ENCODE measurements at regions not wholly inside any gene's neighbourhood (a gene's known extent, or its start where the extent isn't known, plus 50 kb on each side); places are given as distances from the start of the nearest gene placed in this dataset.
A peak's percentile ranks its signal among the peaks of the same experiment; 100 is the strongest.

DNA sequence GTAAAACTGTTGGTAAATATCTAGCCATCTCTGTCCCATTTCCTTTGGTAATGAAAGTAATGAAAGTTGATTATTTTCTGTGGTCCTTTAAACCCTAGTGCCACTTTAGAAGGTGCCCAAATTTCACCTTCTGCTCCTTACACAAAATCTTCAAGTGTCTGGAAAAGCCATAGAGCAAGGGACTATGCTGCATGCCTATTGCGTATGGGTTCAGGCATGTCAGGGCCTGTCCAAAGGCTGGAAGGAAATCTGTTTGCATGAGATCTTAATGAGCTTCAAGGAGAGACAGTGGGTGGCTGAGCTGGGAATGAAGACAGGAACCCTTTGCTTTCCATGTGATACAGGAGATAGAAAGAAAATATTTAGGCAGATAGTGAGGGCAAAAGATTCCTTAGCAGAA lies 66.6 kb upstream of the CCN6 start:
- no peak for DNase-seq (ENCODE audit: low spot score)

DNA sequence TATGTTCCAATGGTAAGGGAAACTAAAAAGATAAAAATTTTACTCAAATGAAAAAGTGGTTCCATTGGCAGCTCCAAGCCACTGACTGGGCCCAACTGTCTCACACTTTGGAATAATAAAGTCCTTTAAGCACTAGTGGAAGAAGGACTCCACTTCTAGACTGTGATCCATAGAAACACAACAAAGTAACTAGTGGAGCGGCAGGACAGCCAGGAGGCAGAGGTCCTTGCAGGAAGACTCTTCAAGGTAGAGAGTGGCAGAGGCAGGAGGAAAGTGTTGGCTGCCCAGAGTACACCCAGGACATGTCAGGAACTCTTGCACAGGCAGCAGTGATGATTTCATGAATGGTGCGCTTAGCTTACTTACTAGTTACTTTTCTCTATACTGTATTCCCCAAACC lies 65.0 kb upstream of the CCN6 start:
- no peak for DNase-seq (ENCODE audit: low spot score)

GRCh38 chr6:111989743-111990142 lies 64.2 kb upstream of the CCN6 start:
- DNase-seq (ENCODE audit: low spot score) = no peak

- DNase-seq (ENCODE audit: low spot score) = no peak
Measured at GRCh38 chr6:111990214-111990613, 63.7 kb upstream of the CCN6 start.

DNA sequence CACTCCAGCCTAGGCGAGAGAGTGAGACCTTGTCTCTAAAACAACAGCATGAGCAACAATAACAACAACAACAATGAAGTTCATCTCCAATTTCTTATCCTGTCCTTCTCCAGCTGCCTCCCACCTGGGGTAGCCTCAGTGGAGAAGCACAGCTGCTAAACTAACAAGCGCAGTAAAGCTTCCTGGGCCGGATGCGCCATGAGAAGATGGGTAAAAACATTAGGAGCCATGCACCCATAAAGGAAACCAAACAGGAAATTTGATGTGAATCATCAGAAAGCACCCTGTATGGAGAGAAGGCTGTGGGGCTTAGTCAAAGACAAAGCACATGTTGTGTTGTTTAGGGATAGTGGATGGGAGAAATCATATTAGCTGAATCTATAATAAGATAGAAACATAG lies 61.1 kb upstream of the CCN6 start:
- no peak for DNase-seq (ENCODE audit: low spot score)

DNA sequence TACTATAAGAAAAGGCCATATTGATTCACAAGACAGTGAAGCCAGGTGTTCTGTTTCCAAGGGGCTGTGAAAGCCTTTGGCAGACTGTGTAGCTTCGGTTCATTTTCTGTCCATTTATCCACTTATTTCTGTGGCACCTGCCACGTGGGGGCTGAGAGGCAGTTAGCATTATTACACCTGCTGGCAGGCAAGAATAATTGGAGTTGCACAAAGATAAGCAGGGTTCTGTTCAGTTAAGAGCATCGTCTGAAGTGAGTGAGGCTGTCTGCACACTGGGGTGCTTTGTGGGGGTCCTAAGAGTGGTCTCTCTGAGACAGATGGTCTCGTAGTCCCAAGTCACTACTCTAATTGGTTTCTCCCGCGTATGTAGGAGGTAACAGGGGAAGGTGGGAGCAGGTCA lies 60.6 kb upstream of the CCN6 start:
- DNase-seq (ENCODE audit: low spot score) = no peak

GRCh38 chr6:111994791-111995190 lies 59.1 kb upstream of the CCN6 start:
- no peak for DNase-seq (ENCODE audit: low spot score)

- DNase-seq (ENCODE audit: low spot score) = no peak
Measured at GRCh38 chr6:111995404-111995803, 58.5 kb upstream of the CCN6 start.

DNA sequence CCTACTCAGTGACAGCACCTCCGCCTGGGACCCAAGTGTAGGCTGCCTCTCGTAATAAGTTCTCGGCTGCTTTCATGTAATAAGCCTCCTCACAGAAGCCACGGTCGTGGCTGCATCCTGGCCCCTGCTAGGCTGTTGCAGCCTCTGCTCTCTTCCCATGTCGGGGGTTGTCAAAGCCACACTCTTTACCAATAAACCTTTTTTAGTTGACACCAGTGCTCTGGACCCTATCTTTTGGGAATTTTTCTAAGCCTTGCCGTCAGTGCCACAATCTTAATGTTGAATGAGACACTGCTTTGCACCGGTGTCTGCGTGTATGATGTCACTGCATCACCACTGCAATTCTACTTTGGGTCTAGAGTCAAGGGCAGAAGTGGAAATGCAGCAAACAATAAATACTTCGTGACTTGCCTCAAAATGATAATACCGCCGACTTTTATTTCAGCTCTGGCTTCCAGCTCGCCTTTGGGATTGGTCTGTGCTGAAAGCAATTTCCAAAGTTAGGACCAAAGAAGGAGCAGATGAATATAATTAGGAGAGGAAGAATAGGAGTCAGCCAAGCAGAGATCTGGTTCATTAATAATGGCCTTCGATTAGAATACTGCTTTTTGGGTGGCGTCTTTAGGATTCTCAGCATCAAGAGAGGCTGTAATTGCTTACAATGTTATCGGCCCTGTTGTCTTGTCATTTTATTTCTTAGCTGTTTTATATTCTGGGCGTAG lies 57.6 kb upstream of the CCN6 start:
- no peak for DNase-seq (ENCODE audit: low spot score)

- peak; percentile 77 for DNase-seq (ENCODE audit: low spot score)
Measured at GRCh38 chr6:111997078-111997852, 56.6 kb upstream of the CCN6 start.

- no peak for DNase-seq (ENCODE audit: low spot score)
Measured at GRCh38 chr6:111997853-111998208, 56.1 kb upstream of the CCN6 start.

DNA sequence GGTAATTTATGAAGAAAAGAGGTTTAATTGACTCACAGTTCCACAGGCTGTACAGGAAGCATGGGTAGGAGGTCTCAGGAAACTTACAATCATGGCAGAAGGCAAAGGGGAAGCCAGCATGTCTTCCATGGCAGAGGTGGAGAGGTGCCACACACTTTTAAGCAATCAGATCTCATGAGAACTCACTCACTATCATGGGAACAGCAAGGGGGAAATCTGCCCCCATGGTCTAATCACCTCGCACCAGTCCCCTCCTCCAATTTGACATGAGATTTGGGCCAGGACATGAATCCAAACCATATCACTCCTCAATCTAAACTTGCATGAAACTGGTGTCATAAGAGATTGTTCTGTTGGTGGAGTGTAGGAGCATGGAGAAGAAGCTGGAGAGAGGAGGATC lies 51.6 kb upstream of the CCN6 start:
- DNase-seq (ENCODE audit: low spot score) = no peak
